ENCODE measurements at regions not wholly inside any gene's neighbourhood (a gene's known extent, or its start where the extent isn't known, plus 50 kb on each side); places are given as distances from the start of the nearest gene placed in this dataset.

- no peak for ATAC-seq
- Histone ChIP-seq H3K36me3 (no peaks in the 10 kb centered on the region), H3K4me1 (no peaks in the 10 kb centered on the region), H3K9me3 (no peaks in the 10 kb centered on the region), H3K27me3 (ENCODE audit: low read depth) (no peaks in the 10 kb centered on the region), H3K27ac (no peak overlapping the region), H3K4me3 (no peak overlapping the region)
- no peak for DNase-seq
- TF ChIP-seq CTCF (IDR thresholded peaks at IDR 0.05), result no peak
- intact Hi-C loops (cut with DNase I), result no loop called here
Measured at GRCh38 chr6:105648276-105648675, 245.4 kb upstream of the PREP start.

- ATAC-seq, result peak; percentile 75 to 81
Measured at GRCh38 chr6:105646391-105646867, 243.5 kb upstream of the PREP start.

GRCh38 chr6:105645958-105646357 lies 243.1 kb upstream of the PREP start:
- Histone ChIP-seq H3K27me3 (ENCODE audit: low read depth) (no peaks in the 10 kb centered on the region), H3K27ac (no peak overlapping the region), H3K4me3 (no peak overlapping the region), H3K4me1 (no peaks in the 10 kb centered on the region), H3K36me3 (no peaks in the 10 kb centered on the region), H3K9me3 (no peaks in the 10 kb centered on the region)
- no peak for DNase-seq
- TF ChIP-seq CTCF (IDR thresholded peaks at IDR 0.05), result no peak
- intact Hi-C loops (cut with DNase I), result no loop called here
- ATAC-seq, result peak in 1 of 2 donors; percentile 17

More at GRCh38 chr6:105646391-105646867, 243.5 kb upstream of the PREP start:
- H3K27ac ChIP-seq, result no peak overlapping the region
- H3K4me1 ChIP-seq, result no peaks in the 10 kb centered on the region
- H3K27me3 ChIP-seq (ENCODE audit: low read depth), result no peaks in the 10 kb centered on the region
- intact Hi-C loops (cut with DNase I), result no loop called here
- no peaks in the 10 kb centered on the region for H3K36me3 ChIP-seq
- no peaks in the 10 kb centered on the region for H3K9me3 ChIP-seq
- no peak overlapping the region for H3K4me3 ChIP-seq
- DNase-seq, result no peak
- no peak for TF ChIP-seq CTCF (IDR thresholded peaks at IDR 0.05)

DNA sequence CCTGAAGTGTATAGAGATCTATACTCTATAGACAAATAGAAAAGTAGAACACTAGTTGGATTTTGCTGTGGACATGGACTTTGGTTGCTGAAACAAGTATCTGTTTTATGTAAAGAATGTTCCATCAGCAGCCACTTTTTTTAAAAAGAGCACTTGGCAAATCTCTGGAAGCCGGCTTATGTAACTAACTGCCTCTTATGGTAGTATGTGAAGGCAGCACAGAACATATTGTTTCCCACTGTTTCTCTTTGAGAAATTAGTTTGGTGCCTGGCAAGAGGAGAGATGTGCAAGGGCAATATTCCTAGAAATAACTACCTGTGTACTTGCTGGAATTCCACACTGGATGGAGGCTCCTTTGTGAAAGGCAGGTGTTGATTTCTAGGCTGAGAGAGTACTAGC lies 242.3 kb upstream of the PREP start:
- no peak for DNase-seq
- Histone ChIP-seq H3K27ac (no peak overlapping the region), H3K27me3 (ENCODE audit: low read depth) (no peaks in the 10 kb centered on the region), H3K4me1 (no peaks in the 10 kb centered on the region), H3K36me3 (no peaks in the 10 kb centered on the region), H3K9me3 (no peaks in the 10 kb centered on the region), H3K4me3 (no peak overlapping the region)
- TF ChIP-seq CTCF (IDR thresholded peaks at IDR 0.05), result no peak
- peak in 1 of 2 donors; percentile 42 for ATAC-seq
- intact Hi-C loops (cut with DNase I), result no loop called here

DNA sequence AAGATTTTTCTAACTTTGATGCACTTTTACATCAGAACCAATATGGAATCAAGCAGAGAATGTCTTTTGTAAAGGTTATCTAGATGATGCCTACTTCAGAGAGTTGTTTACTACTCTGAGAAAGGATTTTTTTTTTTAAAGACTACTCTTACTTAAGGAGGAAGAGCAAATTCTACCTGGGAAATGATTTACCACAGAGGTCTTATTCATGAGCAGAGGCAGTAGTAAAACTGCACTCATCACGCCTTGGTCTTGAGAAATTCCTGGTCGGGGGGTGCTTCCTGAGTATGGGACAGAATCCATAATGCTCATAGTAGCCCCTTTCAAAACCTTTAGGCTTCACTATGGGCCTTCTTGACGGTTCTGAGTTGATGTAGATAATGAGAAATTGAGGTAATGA lies 241.8 kb upstream of the PREP start:
- Histone ChIP-seq H3K27me3 (ENCODE audit: low read depth) (no peaks in the 10 kb centered on the region), H3K4me3 (no peak overlapping the region), H3K27ac (no peak overlapping the region), H3K9me3 (no peaks in the 10 kb centered on the region), H3K4me1 (no peaks in the 10 kb centered on the region), H3K36me3 (no peaks in the 10 kb centered on the region)
- ATAC-seq (no peak), DNase-seq (no peak)
- no peak for TF ChIP-seq CTCF (IDR thresholded peaks at IDR 0.05)
- intact Hi-C loops (cut with DNase I), result no loop called here

- no peak for DNase-seq
Measured at GRCh38 chr6:105644073-105644489, 241.2 kb upstream of the PREP start.

More at GRCh38 chr6:105644073-105644489, 241.2 kb upstream of the PREP start:
- Histone ChIP-seq H3K27ac (no peak overlapping the region), H3K9me3 (no peaks in the 10 kb centered on the region), H3K27me3 (ENCODE audit: low read depth) (no peaks in the 10 kb centered on the region), H3K4me1 (no peaks in the 10 kb centered on the region), H3K4me3 (no peak overlapping the region), H3K36me3 (no peaks in the 10 kb centered on the region)
- intact Hi-C loops (cut with DNase I), result no loop called here
- TF ChIP-seq CTCF (IDR thresholded peaks at IDR 0.05), result no peak
- ATAC-seq, result no peak

Measured in lower lobe of right lung (tissue), 2 donors.